Kasumi-1 (cell line): ENCODE measurements at regions not wholly inside any gene's neighbourhood (a gene's known extent, or its start where the extent isn't known, plus 50 kb on each side); places are given as distances from the start of the nearest gene placed in this dataset.
"Not testable (repeated sequence)": the region's sequence is repeated elsewhere in the genome, so short reads cannot be mapped to it uniquely, and the experiment has no call there.

Experiments
- DNase-seq, 2 experiments: peaks; one replicate each; lab custom pipeline; 2025; lab: John Stamatoyannopoulos, UW

DNA sequence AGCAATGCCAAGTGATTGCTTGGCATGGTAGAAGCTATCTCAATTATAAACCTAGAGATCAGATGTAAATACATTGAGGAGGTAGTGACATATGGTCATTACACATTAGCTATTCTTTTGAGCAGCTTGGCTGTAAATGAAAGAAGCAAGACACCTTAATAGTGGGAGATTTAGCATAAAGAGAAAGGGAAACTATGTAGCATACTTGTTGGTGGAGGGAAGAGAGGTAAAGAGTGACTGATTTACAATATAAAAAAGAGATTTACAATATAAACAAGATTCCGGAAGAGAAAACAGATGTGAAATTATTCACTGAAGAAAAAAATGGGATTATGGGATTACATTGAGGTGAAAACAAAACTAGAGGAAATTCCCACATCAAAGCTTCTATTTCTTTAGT is 2009.6 kb downstream of the OLFM4 start:
- DNase-seq: no peak

GRCh38 chr13:55053891-55054550 is 2025.4 kb downstream of the OLFM4 start:
- not testable (repeated sequence) for DNase-seq

GRCh38 chr13:55055666-55056065 is 2027.1 kb downstream of the OLFM4 start:
- DNase-seq: not testable (repeated sequence)

- DNase-seq: no peak
These were observed 2034.0 kb downstream of the OLFM4 start for GRCh38 chr13:55062662-55063061.

DNA sequence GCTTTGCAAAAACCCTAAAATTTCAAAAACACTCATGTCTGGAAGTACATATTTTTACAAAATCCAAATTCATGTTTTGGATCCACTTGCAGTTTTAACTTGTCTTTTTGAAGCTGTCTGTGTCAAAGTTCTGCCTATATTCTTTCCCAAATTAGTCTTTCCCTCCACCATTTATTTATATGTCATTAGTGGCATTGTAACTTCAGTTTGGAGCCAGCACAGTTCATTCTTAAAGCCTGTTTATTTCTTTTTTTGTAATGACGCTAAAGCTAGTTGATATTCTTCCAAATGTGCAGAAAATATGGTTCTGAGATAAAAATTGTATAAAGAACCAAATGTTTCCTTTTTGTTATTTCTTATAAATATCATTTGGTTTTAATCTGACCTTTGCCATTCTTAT is 2039.3 kb downstream of the OLFM4 start:
- no peak for DNase-seq

DNA sequence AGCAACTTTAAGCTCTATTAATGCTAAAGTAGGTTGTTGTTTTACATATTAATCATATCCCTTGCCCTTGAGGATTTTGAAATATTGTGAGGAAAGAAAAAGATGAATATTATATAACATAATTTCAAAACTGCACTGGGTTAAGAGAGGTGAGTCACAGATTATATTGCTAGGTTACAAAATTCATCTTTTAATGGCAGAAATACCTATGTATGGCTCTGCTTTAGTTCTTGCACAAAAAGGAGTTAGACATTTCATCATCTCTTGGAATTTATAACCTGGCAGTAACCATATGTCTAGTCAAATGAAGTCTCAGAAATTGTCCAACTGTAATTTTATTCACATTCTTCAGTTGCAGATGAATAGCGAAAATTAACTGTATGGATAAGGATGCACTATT is 2041.1 kb downstream of the OLFM4 start:
- no peak for DNase-seq

- DNase-seq: no peak
These were observed 2044.4 kb downstream of the OLFM4 start for GRCh38 chr13:55073000-55073399.

- DNase-seq: no peak
These were observed 2056.0 kb downstream of the OLFM4 start for GRCh38 chr13:55084630-55085029.

- DNase-seq: no peak
These were observed 2053.6 kb upstream of the PRR20A start for GRCh38 chr13:55087085-55087484.

- no peak for DNase-seq
These were observed 2050.1 kb upstream of the PRR20A start for GRCh38 chr13:55090612-55091011.

GRCh38 chr13:55091172-55091571 is 2049.5 kb upstream of the PRR20A start:
- no peak for DNase-seq

DNA sequence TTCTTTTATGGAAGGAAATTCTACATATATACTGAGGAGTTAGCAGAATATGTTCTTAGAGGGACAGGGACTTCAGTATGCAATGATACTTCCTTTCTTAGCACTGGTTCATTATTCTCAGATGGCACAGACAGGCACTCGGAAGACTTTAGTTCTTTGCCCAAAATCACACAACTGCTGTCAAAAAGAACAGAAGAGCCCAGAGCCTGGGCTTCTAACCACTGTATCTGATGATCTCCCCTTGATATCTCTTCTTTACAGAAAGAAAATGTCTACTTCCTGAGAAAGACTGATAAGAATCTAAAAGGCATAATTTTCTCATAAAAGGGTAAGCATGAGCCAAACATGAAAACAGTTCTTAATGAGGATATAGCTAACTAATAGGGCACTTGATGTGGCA is 2034.2 kb upstream of the PRR20A start:
- DNase-seq: no peak

DNA sequence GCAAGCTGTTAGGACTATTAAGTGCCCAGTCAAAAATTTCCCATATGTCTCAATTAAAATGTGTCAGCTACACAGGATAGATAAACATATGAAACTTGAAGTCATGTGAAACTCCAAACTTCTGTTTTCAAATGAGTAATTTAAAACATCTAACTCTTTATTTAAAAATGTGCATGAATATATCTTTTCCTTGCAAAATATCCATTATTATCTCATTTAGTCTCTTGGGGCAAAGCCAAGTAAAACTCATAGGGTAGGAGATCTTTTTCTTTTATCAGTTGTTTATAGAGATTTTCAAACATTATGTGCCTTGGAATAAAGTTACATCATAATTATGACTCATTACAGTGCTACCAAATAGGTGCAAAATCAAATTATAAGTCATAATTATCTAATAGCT is 2020.1 kb upstream of the PRR20A start:
- no peak for DNase-seq

DNA sequence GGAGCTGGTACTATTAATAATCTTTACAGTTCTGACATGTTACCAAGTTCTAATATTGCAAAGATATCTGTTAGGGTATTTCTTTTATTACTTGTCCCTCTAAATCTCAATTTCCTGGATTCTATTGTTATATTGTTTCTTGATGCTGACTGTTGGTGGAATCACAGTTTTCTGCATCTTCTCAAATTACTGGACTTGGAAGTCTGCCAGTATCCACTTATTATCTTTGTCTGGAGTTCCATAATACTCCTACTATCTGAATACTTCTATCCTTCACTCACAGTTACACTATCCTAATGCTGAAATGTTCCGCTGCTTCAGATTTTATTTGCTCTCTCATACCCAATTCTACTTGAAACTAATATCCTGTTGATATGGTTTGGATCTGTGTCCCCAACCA is 1985.7 kb upstream of the PRR20A start:
- DNase-seq: no peak

DNA sequence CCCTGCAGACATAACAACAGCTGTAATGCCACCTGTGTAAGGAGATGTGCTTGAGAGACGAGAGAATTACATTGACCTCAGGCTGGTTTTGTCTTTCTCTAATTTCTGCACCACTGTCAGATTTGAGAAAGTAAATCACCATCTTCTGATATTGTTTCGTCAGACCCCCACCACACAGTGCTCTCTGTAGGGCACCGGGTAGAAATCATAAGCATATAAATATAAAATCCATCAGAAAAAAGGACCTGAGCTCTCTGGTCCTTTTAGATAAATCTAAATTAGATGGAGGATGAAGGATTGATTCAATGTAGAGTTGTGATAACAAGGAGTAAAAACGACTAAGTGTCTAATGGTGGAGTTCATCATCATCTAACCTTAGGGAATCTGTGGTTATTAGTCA is 1981.0 kb upstream of the PRR20A start:
- no peak for DNase-seq

DNA sequence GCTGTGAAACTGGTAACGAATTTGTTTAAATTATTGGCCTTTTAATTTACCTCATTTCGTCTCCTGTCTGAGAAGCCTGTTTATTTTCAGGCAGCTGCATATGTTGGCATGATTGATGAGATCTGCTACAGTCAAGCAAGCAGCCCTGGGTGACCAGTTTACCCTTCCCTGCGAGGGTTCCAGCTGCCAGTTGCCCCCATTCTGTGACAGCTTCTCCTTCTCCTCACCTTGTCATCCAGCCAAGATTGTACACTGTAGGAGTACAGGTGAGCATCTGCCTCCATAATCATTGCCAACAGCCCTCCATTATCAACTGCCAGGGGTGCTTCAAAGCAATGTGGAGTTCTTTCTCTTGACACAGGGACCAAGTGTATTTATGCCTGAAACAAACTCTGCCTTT is 1979.9 kb upstream of the PRR20A start:
- no peak for DNase-seq

- not testable (repeated sequence) for DNase-seq
These were observed 1962.1 kb upstream of the PRR20A start for GRCh38 chr13:55178582-55178981.

DNA sequence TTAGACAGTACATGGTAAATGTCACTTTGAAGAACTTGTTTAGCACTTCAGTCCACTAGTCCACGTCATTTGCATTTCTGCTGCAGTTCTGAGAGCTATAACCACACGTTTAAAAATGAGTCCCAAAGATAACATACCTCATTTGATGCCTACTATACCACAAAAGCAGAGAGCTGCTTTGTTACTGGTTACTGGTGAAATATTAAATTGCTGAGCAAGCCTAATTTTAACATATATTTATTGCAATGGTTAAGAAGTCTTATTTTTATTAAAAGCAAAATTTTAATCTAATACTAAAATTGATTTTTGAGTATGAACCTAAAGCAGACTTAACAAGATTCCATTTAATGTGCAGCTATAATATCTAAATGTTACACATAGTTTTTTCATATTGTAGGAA is 1949.7 kb upstream of the PRR20A start:
- no peak for DNase-seq

DNA sequence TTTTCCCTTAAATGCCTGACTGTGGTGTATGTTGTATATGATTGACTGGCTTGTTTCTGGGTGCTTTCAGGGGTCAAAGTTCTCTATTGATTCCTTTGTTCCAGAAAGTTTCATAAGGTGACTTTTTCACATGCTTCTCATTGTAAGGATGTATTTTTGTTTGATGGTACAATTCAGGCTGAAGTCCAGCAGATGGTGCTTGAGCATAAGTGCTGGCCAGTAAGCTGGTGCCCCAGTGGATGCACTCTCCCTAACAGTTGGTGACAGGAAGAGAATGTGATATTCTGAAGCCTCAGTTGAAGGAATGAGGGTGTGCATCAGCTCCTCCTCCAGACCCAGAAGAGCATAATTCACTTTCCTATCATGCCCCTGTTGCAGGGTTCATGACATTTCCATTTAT is 1941.6 kb upstream of the PRR20A start:
- DNase-seq: peak; percentile 2 to 5

DNA sequence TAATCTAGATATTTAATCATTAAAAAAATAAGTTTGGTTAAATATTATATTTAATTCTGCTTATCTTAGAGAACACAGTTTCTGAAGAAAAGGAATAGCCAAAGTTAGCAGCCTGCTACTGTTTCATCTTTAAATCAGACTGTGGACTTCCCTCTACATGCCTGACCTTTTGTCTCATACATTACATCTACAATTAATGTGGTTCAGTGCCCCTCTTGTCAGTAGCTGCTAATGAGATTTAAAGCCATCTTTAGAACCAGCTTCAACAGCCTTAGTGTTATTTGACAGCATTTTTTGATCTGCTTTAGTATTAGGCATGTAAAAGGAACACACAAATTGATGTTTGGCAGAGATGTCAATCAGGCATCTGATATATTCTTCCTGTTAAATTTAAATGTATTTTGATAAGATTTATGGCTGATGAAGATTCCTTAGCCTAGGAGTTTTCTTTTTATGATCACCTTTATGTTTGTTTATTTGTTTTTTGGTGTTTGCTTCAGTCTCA is 1925.8 kb upstream of the PRR20A start:
- DNase-seq: no peak

- no peak for DNase-seq
These were observed 1921.2 kb upstream of the PRR20A start for GRCh38 chr13:55219538-55219937.

- DNase-seq: no peak
These were observed 1910.7 kb upstream of the PRR20A start for GRCh38 chr13:55229906-55230569.

- DNase-seq: no peak
These were observed 1910.2 kb upstream of the PRR20A start for GRCh38 chr13:55230570-55230908.

DNA sequence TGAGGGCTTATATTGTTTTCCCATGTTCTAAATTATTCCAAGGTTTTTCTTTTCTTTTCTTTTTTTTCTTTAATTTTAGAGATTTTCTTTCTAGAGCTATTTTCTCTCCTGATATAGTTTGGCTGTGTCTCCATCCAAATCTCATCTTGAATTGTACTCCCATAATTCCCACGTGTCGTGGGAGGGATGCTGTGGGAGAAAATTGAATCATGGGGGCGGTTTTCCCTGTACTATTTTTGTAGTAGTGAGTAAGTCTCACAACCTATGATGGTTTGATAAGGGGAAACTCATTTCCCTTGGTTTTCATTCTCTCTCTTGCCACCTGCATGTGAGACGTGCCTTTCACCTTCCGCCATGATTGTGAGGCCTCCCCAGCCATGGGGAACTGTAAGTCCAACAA is 1906.4 kb upstream of the PRR20A start:
- DNase-seq: no peak
